ENCODE measurements at regions not wholly inside any gene's neighbourhood (a gene's known extent, or its start where the extent isn't known, plus 50 kb on each side); places are given as distances from the start of the nearest gene placed in this dataset.

DNA sequence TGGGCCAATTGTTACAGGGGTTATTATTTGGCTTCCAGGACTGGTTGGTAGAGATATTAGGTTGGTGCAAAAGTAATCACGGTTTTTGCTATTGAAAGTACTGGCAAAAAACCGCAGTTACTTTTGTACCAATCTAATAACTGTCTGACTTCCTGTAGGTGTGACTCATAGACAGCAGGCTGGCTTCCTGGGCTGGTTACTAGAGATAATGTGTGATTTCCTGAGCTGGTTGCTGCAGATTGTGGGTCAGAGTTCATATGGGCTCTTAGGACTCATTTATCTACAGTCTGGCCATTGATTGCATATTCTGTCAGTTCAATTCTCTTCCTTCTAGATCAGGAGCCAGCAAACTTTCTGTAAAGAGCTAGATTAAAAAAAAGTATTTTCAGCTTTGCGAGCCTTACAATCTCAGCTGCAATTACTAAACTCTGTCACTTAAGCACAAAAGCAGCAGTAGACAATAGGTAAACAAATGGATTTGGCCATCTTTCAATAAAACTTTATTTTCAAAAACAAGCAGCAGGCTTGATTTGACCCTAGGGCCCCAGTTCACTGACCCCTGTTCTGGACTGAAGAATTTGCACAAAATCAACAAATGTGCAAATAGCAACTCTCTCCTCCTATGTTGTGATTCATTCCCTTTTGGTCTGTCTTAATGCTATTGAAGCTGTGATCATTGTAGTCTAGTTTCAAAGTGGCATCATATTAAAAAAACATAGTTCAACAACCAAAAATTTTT, 50.8 kb upstream of the BOD1L1 start:
- Histone ChIP-seq H3K4me3 (ENCODE audit: low read depth in 2 of 2, low read length in 1 of 2) (no peak overlapping the region), H3K27ac (ENCODE audit: low read depth in 2 of 2, low read length in 1 of 2) (no peak overlapping the region), H3K9ac (no peak overlapping the region), H3K9me3 (no peaks in the 10 kb centered on the region), H3F3A (replicated peaks; ENCODE audit: insufficient read depth) (no peaks in the 10 kb centered on the region), H3K4me2 (no peak overlapping the region), H3K27me3 (ENCODE audit: insufficient read depth) (no peaks in the 10 kb centered on the region), H3K9me2 (no peaks in the 10 kb centered on the region), H4K20me1 (ENCODE audit: insufficient read depth) (no peaks in the 10 kb centered on the region), H3K79me2 (ENCODE audit: insufficient read depth) (no peaks in the 10 kb centered on the region), H3K36me3 (replicated peaks in 1 of 2; ENCODE audit: control insufficient read depth in 1 of 2, insufficient read depth in 2 of 2, low read length in 1 of 2) (no peaks in the 10 kb centered on the region), H2AFZ (ENCODE audit: low read depth) (no peak overlapping the region), H3K4me1 (ENCODE audit: control insufficient read depth in 1 of 2, insufficient read depth in 2 of 2, low read depth in 1 of 2, low read length in 1 of 2) (peaks cover 0 to 3% of the 10 kb centered on the region in 2 experiments; a peak in 2 of 4 replicates)
- no peak for DNase-seq
- CTCF ChIA-PET: no interaction called here
- TF ChIP-seq, protein P1, sequence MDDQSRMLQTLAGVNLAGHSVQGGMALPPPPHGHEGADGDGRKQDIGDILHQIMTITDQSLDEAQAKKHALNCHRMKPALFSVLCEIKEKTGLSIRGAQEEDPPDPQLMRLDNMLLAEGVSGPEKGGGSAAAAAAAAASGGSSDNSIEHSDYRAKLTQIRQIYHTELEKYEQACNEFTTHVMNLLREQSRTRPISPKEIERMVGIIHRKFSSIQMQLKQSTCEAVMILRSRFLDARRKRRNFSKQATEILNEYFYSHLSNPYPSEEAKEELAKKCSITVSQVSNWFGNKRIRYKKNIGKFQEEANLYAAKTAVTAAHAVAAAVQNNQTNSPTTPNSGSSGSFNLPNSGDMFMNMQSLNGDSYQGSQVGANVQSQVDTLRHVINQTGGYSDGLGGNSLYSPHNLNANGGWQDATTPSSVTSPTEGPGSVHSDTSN (IDR thresholded peaks at IDR 0.05): no peak
- TF ChIP-seq FOXJ3 (CRISPR knock-in tag; IDR thresholded peaks at IDR 0.05) (no peak), FOSL2 (IDR thresholded peaks at IDR 0.05; ENCODE audit: borderline replicate concordance, low read depth) (no peak), NRF1 (IDR thresholded peaks at IDR 0.05; ENCODE audit: low read depth, low read length) (no peak), RCOR1 (IDR thresholded peaks at IDR 0.05; ENCODE audit: low read length) (no peak), RAD21 (IDR thresholded peaks at IDR 0.05; ENCODE audit: low read length) (no peak), MEF2A (IDR thresholded peaks at IDR 0.05; ENCODE audit: borderline replicate concordance, low read depth) (no peak)
- TF ChIP-seq, protein P2, sequence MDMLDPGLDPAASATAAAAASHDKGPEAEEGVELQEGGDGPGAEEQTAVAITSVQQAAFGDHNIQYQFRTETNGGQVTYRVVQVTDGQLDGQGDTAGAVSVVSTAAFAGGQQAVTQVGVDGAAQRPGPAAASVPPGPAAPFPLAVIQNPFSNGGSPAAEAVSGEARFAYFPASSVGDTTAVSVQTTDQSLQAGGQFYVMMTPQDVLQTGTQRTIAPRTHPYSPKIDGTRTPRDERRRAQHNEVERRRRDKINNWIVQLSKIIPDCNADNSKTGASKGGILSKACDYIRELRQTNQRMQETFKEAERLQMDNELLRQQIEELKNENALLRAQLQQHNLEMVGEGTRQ (IDR thresholded peaks at IDR 0.05; ENCODE audit: borderline replicate concordance, low read depth, low read length): no peak
- TF ChIP-seq, protein P3, sequence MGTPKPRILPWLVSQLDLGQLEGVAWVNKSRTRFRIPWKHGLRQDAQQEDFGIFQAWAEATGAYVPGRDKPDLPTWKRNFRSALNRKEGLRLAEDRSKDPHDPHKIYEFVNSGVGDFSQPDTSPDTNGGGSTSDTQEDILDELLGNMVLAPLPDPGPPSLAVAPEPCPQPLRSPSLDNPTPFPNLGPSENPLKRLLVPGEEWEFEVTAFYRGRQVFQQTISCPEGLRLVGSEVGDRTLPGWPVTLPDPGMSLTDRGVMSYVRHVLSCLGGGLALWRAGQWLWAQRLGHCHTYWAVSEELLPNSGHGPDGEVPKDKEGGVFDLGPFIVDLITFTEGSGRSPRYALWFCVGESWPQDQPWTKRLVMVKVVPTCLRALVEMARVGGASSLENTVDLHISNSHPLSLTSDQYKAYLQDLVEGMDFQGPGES (IDR thresholded peaks at IDR 0.05; ENCODE audit: low read depth, low read length): no peak
- POLR2A ChIA-PET: no interaction called here
- 72% methylated on average over 3 of the region's 3 CpGs for WGBS (ENCODE audit: low lambda C conversion rate)

DNA sequence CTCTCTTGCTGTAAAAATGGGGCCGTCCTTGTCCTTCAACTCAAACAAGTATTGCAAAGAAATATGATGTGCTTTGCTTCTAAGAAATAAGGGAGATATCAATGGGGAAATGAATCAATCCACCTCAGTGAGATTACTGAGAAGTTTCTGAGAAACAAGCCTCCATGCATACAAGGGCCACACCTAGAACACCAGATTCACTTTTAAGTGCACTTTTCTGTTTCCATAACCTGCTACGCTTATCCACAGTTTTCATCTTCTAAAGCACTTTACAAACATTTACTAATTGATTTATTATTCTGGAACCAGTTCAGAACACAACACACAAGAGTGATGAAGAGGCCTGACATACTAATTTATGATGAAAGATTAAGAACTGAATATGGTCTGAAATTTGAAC, 54.0 kb upstream of the BOD1L1 start:
- Histone ChIP-seq H3K9me3 (no peaks in the 10 kb centered on the region), H3K27ac (ENCODE audit: low read depth in 2 of 2, low read length in 1 of 2) (no peak overlapping the region), H3K4me3 (ENCODE audit: low read depth in 2 of 2, low read length in 1 of 2) (no peak overlapping the region), H3F3A (replicated peaks; ENCODE audit: insufficient read depth) (no peaks in the 10 kb centered on the region), H3K9me2 (no peaks in the 10 kb centered on the region), H3K9ac (no peak overlapping the region), H3K36me3 (replicated peaks in 1 of 2; ENCODE audit: control insufficient read depth in 1 of 2, insufficient read depth in 2 of 2, low read length in 1 of 2) (no peaks in the 10 kb centered on the region), H4K20me1 (ENCODE audit: insufficient read depth) (no peaks in the 10 kb centered on the region), H2AFZ (ENCODE audit: low read depth) (no peak overlapping the region), H3K4me2 (no peak overlapping the region), H3K27me3 (ENCODE audit: insufficient read depth) (no peaks in the 10 kb centered on the region), H3K79me2 (ENCODE audit: insufficient read depth) (no peaks in the 10 kb centered on the region), H3K4me1 (ENCODE audit: control insufficient read depth in 1 of 2, insufficient read depth in 2 of 2, low read depth in 1 of 2, low read length in 1 of 2) (no peaks in the 10 kb centered on the region)
- no peak for DNase-seq
- CTCF ChIA-PET: interaction anchor here (1.1 kb wide), 1 partner anchor 13 kb away, joined by 3 read pairs; no protein-coding TSS in a partner anchor
- POLR2A ChIA-PET: no interaction called here
- no peak for TF ChIP-seq FOSL2 (IDR thresholded peaks at IDR 0.05; ENCODE audit: borderline replicate concordance, low read depth)
- TF ChIP-seq, protein P4, sequence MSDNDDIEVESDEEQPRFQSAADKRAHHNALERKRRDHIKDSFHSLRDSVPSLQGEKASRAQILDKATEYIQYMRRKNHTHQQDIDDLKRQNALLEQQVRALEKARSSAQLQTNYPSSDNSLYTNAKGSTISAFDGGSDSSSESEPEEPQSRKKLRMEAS (IDR thresholded peaks at IDR 0.05; ENCODE audit: low read depth): no peak
- TF ChIP-seq EZH2phosphoT487 (IDR thresholded peaks at IDR 0.05; ENCODE audit: borderline replicate concordance, low read depth): no peak
- no peak for TF ChIP-seq TAF1 (IDR thresholded peaks at IDR 0.05; ENCODE audit: borderline replicate concordance, low read depth, low read length)
- TF ChIP-seq RCOR1 (IDR thresholded peaks at IDR 0.05; ENCODE audit: low read length): no peak
- WGBS (ENCODE audit: low lambda C conversion rate): 47% methylated on average over 2 of the region's 2 CpGs

All from SK-N-SH (cell line).